H9 (cell line): ENCODE measurements at regions not wholly inside any gene's neighbourhood (a gene's known extent, or its start where the extent isn't known, plus 50 kb on each side); places are given as distances from the start of the nearest gene placed in this dataset.

Experiments
- DNase-seq: peaks from one replicate; pipeline ENCODE4 v3.0.0-alpha.2; 2017
- H2AFZ ChIP-seq: one replicate; pipeline ENCODE4 v1.6.1; 2013; ENCODE audit warnings: mild to moderate bottlenecking, low read length, control low read depth, moderate library complexity
- H2AK5ac ChIP-seq: 2 replicates; pipeline ENCODE4 v1.6.1; 2013; ENCODE audit warnings: low read length, control low read depth, mixed read lengths; ENCODE audit not compliant: insufficient read length
- H2BK120ac ChIP-seq: one replicate; pipeline ENCODE4 v1.6.1; 2013; ENCODE audit warnings: low read depth, mild to moderate bottlenecking, low read length, control low read depth, inconsistent platforms; ENCODE audit not compliant: poor library complexity, severe bottlenecking
- H2BK12ac ChIP-seq: 2 replicates; pipeline ENCODE4 v1.6.1; 2013; ENCODE audit warnings: low read length, control low read depth, mixed read lengths, low read depth; ENCODE audit not compliant: insufficient read length
- H2BK15ac ChIP-seq: 2 replicates; pipeline ENCODE4 v1.6.1; 2013; ENCODE audit warnings: low read depth, low read length, control low read depth
- H2BK20ac ChIP-seq: one replicate; pipeline ENCODE4 v1.6.1; 2013; ENCODE audit warnings: low read depth, mild to moderate bottlenecking, low read length, control low read depth, inconsistent platforms; ENCODE audit not compliant: poor library complexity, severe bottlenecking
- H2BK5ac ChIP-seq: 2 replicates; pipeline ENCODE4 v1.6.1; 2013; ENCODE audit warnings: low read length, control low read depth, mixed read lengths; ENCODE audit not compliant: insufficient read length
- H3K14ac ChIP-seq: 2 replicates; pipeline ENCODE4 v1.6.1; 2013; ENCODE audit warnings: low read length, control low read depth; ENCODE audit not compliant: insufficient read depth
- H3K18ac ChIP-seq: 2 replicates; pipeline ENCODE4 v1.6.1; 2013; ENCODE audit warnings: low read depth, mild to moderate bottlenecking, mixed read lengths, low read length, control low read depth; ENCODE audit not compliant: insufficient read length
- H3K23ac ChIP-seq: 2 replicates; pipeline ENCODE4 v1.6.1; 2013; ENCODE audit warnings: low read length, control low read depth, mixed read lengths, low read depth; ENCODE audit not compliant: insufficient read length
- H3K23me2 ChIP-seq: 2 replicates; pipeline ENCODE4 v1.6.1; 2013; ENCODE audit warnings: low read depth, mild to moderate bottlenecking, mixed read lengths, low read length, control low read depth; ENCODE audit not compliant: insufficient read length, poor library complexity, severe bottlenecking
- H3K27ac ChIP-seq: 2 replicates; pipeline ENCODE4 v1.5.1; 2013; ENCODE audit warnings: low read length, control low read depth, mixed read lengths, low read depth; ENCODE audit not compliant: insufficient read length
- H3K27me3 ChIP-seq: 2 replicates; pipeline ENCODE4 v1.6.1; 2013; ENCODE audit warnings: low read length, control low read depth, inconsistent platforms; ENCODE audit not compliant: insufficient read depth
- H3K4ac ChIP-seq: 2 replicates; pipeline ENCODE4 v1.6.1; 2013; ENCODE audit warnings: low read depth, mild to moderate bottlenecking, control low read depth, inconsistent platforms, low read length, moderate library complexity
- H3K4me1 ChIP-seq: 2 replicates; pipeline ENCODE4 v1.6.1; 2013; ENCODE audit warnings: low read length, control low read depth, inconsistent platforms; ENCODE audit not compliant: insufficient read depth
- H3K4me2 ChIP-seq: 2 replicates; pipeline ENCODE4 v1.6.1; 2013; ENCODE audit warnings: low read length, control low read depth, mixed read lengths; ENCODE audit not compliant: insufficient read length, insufficient read depth
- H3K56ac ChIP-seq: 2 replicates; pipeline ENCODE4 v1.6.1; 2013; ENCODE audit warnings: low read depth, mild to moderate bottlenecking, mixed read lengths, low read length, control low read depth; ENCODE audit not compliant: insufficient read length
- H3K79me1 ChIP-seq: 2 replicates; pipeline ENCODE4 v1.6.1; 2013; ENCODE audit warnings: low read depth, mild to moderate bottlenecking, moderate library complexity, low read length, control low read depth, inconsistent platforms; ENCODE audit not compliant: insufficient read depth, poor library complexity, severe bottlenecking
- H3K79me2 ChIP-seq: 2 replicates; pipeline ENCODE4 v1.6.1; 2013; ENCODE audit warnings: low read length, control low read depth, inconsistent platforms; ENCODE audit not compliant: insufficient read depth
- H3K9ac ChIP-seq: 2 replicates; pipeline ENCODE4 v1.6.1; 2013; ENCODE audit warnings: low read length, control low read depth, mixed read lengths; ENCODE audit not compliant: insufficient read length; ENCODE audit errors: extremely low read depth
- H3K9me3 ChIP-seq: one replicate; pipeline ENCODE4 v1.6.1; 2013; ENCODE audit warnings: low read depth, low read length, inconsistent platforms; ENCODE audit not compliant: control insufficient read depth
- H3T11ph ChIP-seq: one replicate; pipeline ENCODE4 v1.6.1; 2013; ENCODE audit warnings: mild to moderate bottlenecking, low read length, control low read depth, inconsistent platforms
- H4K20me1 ChIP-seq: one replicate; pipeline ENCODE4 v1.6.1; 2013; ENCODE audit not compliant: control insufficient read depth, insufficient read length, insufficient read depth
- H4K5ac ChIP-seq: 2 replicates; pipeline ENCODE4 v1.6.1; 2013; ENCODE audit warnings: low read depth, mild to moderate bottlenecking, mixed read lengths, low read length, control low read depth; ENCODE audit not compliant: insufficient read length
- H4K8ac ChIP-seq: replicated peaks from 2 replicates; pipeline ENCODE4 v1.6.1; 2013; ENCODE audit warnings: low read length, control low read depth, mixed read lengths, low read depth; ENCODE audit not compliant: insufficient read length
- H4K91ac ChIP-seq: 2 replicates; pipeline ENCODE4 v1.6.1; 2013; ENCODE audit warnings: low read depth, mild to moderate bottlenecking, moderate library complexity, mixed read lengths, low read length, control low read depth; ENCODE audit not compliant: insufficient read length
- H3K27ac Mint-ChIP-seq, 3 experiments: 2 replicates in 2 of 3; 3 replicates in 1 of 3; pipeline ENCODE4 v1.8.0; 2020 to 2021; ENCODE audit warnings: mixed read lengths in 3 of 3, mild to moderate bottlenecking in 1 of 3, moderate library complexity in 1 of 3
- H3K27me3 Mint-ChIP-seq: 2 replicates; pipeline ENCODE4 v1.8.0; 2021; ENCODE audit warnings: low read depth, mild to moderate bottlenecking, moderate library complexity, mixed read lengths
- H3K36me3 Mint-ChIP-seq, 3 experiments: 2 replicates in 2 of 3; 3 replicates in 1 of 3; pipeline ENCODE4 v1.8.0; 2020 to 2021; ENCODE audit warnings: low read depth in 3 of 3, mixed read lengths in 3 of 3; ENCODE audit not compliant: insufficient read depth in 1 of 3
- H3K4me1 Mint-ChIP-seq, 2 experiments: 2 replicates each; pipeline ENCODE4 v1.8.0; 2020; ENCODE audit warnings: mixed read lengths in 2 of 2
- H3K4me3 Mint-ChIP-seq, 2 experiments: 2 replicates in 1 of 2; 3 replicates in 1 of 2; pipeline ENCODE4 v1.8.0; 2020 to 2021; ENCODE audit warnings: mild to moderate bottlenecking in 2 of 2, mixed read lengths in 2 of 2, moderate library complexity in 1 of 2
- H3K9me3 Mint-ChIP-seq, 2 experiments: 2 replicates in 1 of 2; 3 replicates in 1 of 2; pipeline ENCODE4 v1.8.0; 2020; ENCODE audit warnings: mild to moderate bottlenecking in 2 of 2, mixed read lengths in 2 of 2, moderate library complexity in 1 of 2
- WGBS: extraction: QIAGEN DNeasy Blood & Tissue Kit; methylation state at CpG from one replicate; pipeline ENCODE4 v1.1.7; 2013; ENCODE audit warnings: missing lambda C conversion rate, low lambda C conversion rate, mixed read lengths; ENCODE audit not compliant: insufficient read length; ENCODE audit errors: extremely low coverage; 5-methylcytosine and 5-hydroxymethylcytosine counted together
- TF ChIP-seq, protein P1 (sequence below): fragments of 200-600 bp; sonication (generic); conservative IDR thresholded peaks from 3 replicates; pipeline ENCODE4 v1.8.0; 2021; ENCODE audit warnings: antibody characterized with exemption, mild to moderate bottlenecking

DNA sequence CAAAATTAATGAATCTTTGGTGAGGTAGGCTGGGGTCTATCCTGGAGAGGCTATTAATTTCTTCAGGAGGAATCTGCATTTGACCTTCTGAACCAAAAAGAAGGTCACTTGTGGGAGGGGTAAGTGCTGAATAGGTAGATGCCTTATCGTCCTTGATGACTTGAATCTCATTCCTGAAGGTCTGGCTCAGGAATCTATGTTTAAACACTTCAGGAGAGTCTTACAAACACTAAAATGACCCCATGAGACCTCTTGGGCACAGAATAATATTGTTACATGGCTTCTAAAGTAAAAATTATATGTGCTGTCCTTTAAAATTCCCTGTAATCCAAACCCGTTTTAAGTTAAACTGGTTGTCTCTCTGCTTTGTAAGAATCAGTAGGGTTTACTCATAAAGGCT, 55.0 kb upstream of the FGGY start:
- no peak overlapping the region for H2BK15ac ChIP-seq
- no peak overlapping the region for H2AK5ac ChIP-seq
- no peak overlapping the region for H2AFZ ChIP-seq
- H2BK20ac ChIP-seq: no peak overlapping the region
- H3K4me2 ChIP-seq: no peak overlapping the region
- H3K9me3 Mint-ChIP-seq: peaks cover 10 to 12% of the 10 kb centered on the region in 2 experiments; a peak in 4 of 5 replicates
- TF ChIP-seq, protein P1, sequence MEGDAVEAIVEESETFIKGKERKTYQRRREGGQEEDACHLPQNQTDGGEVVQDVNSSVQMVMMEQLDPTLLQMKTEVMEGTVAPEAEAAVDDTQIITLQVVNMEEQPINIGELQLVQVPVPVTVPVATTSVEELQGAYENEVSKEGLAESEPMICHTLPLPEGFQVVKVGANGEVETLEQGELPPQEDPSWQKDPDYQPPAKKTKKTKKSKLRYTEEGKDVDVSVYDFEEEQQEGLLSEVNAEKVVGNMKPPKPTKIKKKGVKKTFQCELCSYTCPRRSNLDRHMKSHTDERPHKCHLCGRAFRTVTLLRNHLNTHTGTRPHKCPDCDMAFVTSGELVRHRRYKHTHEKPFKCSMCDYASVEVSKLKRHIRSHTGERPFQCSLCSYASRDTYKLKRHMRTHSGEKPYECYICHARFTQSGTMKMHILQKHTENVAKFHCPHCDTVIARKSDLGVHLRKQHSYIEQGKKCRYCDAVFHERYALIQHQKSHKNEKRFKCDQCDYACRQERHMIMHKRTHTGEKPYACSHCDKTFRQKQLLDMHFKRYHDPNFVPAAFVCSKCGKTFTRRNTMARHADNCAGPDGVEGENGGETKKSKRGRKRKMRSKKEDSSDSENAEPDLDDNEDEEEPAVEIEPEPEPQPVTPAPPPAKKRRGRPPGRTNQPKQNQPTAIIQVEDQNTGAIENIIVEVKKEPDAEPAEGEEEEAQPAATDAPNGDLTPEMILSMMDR: no peak
- H3K14ac ChIP-seq: no peak overlapping the region
- no peak overlapping the region for H3K23ac ChIP-seq
- no peaks in the 10 kb centered on the region for H3K9me3 ChIP-seq
- H2BK12ac ChIP-seq: no peak overlapping the region
- H3K27me3 ChIP-seq: no peaks in the 10 kb centered on the region
- no peaks in the 10 kb centered on the region for H3K79me1 ChIP-seq
- H2BK120ac ChIP-seq: no peak overlapping the region
- H4K91ac ChIP-seq: no peak overlapping the region
- no peak overlapping the region for H4K5ac ChIP-seq
- H3K4ac ChIP-seq: no peak overlapping the region
- H3K4me1 ChIP-seq: peaks cover 4% of the 10 kb centered on the region; the same call in 1 of the 2 replicates
- H4K20me1 ChIP-seq: no peaks in the 10 kb centered on the region
- no peak for DNase-seq
- no peak overlapping the region for H3K27ac Mint-ChIP-seq
- peaks cover 2% of the 10 kb centered on the region; the same call in 1 of the 2 replicates for H3K27me3 Mint-ChIP-seq
- H4K8ac ChIP-seq: no peak overlapping the region
- H3K36me3 Mint-ChIP-seq: peaks cover 0 to 13% (median 9%) of the 10 kb centered on the region in 3 experiments; a peak in 5 of 7 replicates
- no peak overlapping the region for H3T11ph ChIP-seq
- no peak overlapping the region for H3K56ac ChIP-seq
- no peaks in the 10 kb centered on the region for H3K23me2 ChIP-seq
- peaks cover 6 to 12% of the 10 kb centered on the region in 2 experiments for H3K4me1 Mint-ChIP-seq
- H3K79me2 ChIP-seq: no peaks in the 10 kb centered on the region
- H3K27ac ChIP-seq: no peak overlapping the region
- no peak overlapping the region for H2BK5ac ChIP-seq
- H3K18ac ChIP-seq: no peak overlapping the region
- WGBS: no CpG with 5 or more reads among the region's 2 CpGs
- H3K9ac ChIP-seq: no peak overlapping the region
- no peak overlapping the region for H3K4me3 Mint-ChIP-seq
